Hepatocyte (in vitro differentiated cells): ENCODE measurements at regions not wholly inside any gene's neighbourhood (a gene's known extent, or its start where the extent isn't known, plus 50 kb on each side); places are given as distances from the start of the nearest gene placed in this dataset.

ENCODE experiments used
- EZH2 ChIP-seq: fragments of 200-600 bp; sonication (generic); IDR thresholded peaks from 2 replicates; pipeline ENCODE4 v1.6.1; 2016; ENCODE audit warnings: antibody characterized with exemption, mild to moderate bottlenecking, borderline replicate concordance
- TF ChIP-seq, protein P1 (sequence below): fragments of 200-600 bp; sonication (generic); IDR thresholded peaks from 2 replicates; pipeline ENCODE4 v1.5.1; 2016; ENCODE audit warnings: antibody characterized with exemption, mild to moderate bottlenecking; ENCODE audit not compliant: poor library complexity

DNA sequence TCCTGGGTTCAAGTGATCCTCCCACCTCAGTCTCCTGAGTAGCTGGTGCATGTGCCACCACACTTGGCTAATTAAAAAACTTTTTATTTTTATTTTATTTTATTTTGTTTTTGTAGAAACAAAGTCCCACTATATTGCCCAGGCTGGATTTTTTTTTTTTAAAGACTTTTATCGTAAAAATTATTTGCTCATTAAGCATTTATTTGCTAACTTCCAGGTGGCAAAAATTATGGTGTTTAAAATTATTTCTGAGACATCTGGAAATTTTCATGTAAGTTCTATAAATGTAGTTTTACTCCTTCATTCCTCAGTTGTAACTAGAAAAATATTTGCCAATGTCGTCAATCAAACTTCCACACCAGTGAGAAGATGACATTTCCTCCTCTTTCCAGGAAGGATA is 233.3 kb upstream of the DACH1 start:
- TF ChIP-seq, protein P1, sequence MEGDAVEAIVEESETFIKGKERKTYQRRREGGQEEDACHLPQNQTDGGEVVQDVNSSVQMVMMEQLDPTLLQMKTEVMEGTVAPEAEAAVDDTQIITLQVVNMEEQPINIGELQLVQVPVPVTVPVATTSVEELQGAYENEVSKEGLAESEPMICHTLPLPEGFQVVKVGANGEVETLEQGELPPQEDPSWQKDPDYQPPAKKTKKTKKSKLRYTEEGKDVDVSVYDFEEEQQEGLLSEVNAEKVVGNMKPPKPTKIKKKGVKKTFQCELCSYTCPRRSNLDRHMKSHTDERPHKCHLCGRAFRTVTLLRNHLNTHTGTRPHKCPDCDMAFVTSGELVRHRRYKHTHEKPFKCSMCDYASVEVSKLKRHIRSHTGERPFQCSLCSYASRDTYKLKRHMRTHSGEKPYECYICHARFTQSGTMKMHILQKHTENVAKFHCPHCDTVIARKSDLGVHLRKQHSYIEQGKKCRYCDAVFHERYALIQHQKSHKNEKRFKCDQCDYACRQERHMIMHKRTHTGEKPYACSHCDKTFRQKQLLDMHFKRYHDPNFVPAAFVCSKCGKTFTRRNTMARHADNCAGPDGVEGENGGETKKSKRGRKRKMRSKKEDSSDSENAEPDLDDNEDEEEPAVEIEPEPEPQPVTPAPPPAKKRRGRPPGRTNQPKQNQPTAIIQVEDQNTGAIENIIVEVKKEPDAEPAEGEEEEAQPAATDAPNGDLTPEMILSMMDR: no peak
- TF ChIP-seq EZH2: no peak
